GM12875 (cell line): ENCODE measurements at regions not wholly inside any gene's neighbourhood (a gene's known extent, or its start where the extent isn't known, plus 50 kb on each side); places are given as distances from the start of the nearest gene placed in this dataset.
"Not testable (repeated sequence)": the region's sequence is repeated elsewhere in the genome, so short reads cannot be mapped to it uniquely, and the experiment has no call there.

Experiments
- H3K4me3 ChIP-seq: one replicate; pipeline ENCODE4 v1.5.1; 2011; ENCODE audit warnings: low read depth, low read length, control low read depth
- TF ChIP-seq, protein P1 (sequence below): IDR thresholded peaks from 2 replicates; pipeline ENCODE4 v1.5.1; 2011; ENCODE audit warnings: low read depth, mild to moderate bottlenecking, control low read depth, inconsistent platforms, low read length, moderate library complexity, borderline replicate concordance; ENCODE audit not compliant: insufficient read depth

- no peak overlapping the region for H3K4me3 ChIP-seq
- TF ChIP-seq, protein P1, sequence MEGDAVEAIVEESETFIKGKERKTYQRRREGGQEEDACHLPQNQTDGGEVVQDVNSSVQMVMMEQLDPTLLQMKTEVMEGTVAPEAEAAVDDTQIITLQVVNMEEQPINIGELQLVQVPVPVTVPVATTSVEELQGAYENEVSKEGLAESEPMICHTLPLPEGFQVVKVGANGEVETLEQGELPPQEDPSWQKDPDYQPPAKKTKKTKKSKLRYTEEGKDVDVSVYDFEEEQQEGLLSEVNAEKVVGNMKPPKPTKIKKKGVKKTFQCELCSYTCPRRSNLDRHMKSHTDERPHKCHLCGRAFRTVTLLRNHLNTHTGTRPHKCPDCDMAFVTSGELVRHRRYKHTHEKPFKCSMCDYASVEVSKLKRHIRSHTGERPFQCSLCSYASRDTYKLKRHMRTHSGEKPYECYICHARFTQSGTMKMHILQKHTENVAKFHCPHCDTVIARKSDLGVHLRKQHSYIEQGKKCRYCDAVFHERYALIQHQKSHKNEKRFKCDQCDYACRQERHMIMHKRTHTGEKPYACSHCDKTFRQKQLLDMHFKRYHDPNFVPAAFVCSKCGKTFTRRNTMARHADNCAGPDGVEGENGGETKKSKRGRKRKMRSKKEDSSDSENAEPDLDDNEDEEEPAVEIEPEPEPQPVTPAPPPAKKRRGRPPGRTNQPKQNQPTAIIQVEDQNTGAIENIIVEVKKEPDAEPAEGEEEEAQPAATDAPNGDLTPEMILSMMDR = no peak
Measured at GRCh38 chr5:104345222-104346016, 782.8 kb upstream of the NUDT12 start.

DNA sequence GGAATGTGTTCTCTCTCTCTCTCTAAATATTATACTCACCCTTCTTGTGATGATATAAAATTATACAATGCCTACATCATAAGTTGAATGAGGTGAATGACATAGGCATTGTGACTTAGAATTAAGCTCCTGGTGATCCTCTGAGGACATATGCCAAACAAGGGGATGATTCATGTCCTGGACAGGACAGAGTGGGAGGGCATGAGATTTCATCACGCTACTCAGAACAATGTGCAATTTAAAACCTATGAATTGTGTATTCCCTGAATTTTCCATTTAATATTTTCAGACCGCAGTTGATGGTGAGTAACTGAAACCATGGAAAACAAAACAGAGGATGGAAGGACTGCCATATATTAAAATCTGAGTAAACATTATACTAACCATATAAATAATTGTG lies 782.2 kb upstream of the NUDT12 start:
- H3K4me3 ChIP-seq = no peak overlapping the region
- TF ChIP-seq, protein P1 = no peak

- TF ChIP-seq, protein P1 = no peak
- no peak overlapping the region for H3K4me3 ChIP-seq
Measured at GRCh38 chr5:104327801-104328200, 765.2 kb upstream of the NUDT12 start.

GRCh38 chr5:104326966-104327365 lies 764.4 kb upstream of the NUDT12 start:
- H3K4me3 ChIP-seq = no peak overlapping the region
- TF ChIP-seq, protein P1 = no peak

DNA sequence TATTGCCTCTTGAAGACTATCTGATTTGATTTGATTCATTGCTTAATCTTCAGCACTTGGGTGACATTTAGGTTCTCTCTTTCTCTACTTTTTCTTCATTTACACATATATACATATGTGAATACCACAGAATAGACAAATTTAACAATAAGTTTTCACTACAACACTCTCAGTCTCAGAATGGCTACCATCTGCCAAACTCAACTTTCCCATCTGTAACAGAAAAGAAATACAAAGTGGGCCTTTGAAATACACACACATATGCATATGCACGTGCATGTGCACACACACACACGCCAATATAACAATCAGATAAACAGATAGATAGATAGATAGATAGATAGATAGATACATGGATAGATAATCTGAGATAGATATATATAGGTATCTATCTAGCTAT lies 762.8 kb upstream of the NUDT12 start:
- no peak overlapping the region for H3K4me3 ChIP-seq
- TF ChIP-seq, protein P1 = no peak

DNA sequence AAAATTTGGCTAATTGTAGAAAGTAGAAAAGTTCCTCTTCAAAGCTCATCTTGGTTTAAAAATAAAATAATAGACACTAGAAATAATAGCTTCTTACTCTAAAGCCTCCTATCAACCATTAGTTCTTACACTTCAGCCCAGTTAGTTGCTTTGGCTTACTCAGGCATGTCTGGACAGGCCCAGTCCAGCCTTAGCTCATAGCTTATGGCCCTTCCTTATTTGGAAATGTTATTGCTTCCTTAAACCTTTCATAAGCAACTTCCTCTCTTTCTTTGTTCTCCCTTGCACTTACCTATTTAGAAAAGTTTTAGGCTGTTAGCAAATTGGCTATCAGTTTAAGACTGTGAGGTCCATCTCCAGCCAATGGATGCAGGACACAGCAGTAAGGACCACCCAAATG lies 754.1 kb upstream of the NUDT12 start:
- H3K4me3 ChIP-seq = not testable (repeated sequence)

GRCh38 chr5:104312481-104312880 lies 749.9 kb upstream of the NUDT12 start:
- no peak overlapping the region for H3K4me3 ChIP-seq
- TF ChIP-seq, protein P1 = no peak

- H3K4me3 ChIP-seq = no peak overlapping the region
- TF ChIP-seq, protein P1 = no peak
Measured at GRCh38 chr5:104305602-104306001, 743.0 kb upstream of the NUDT12 start.
